A549 (cell line): ENCODE measurements at regions not wholly inside any gene's neighbourhood (a gene's known extent, or its start where the extent isn't known, plus 50 kb on each side); places are given as distances from the start of the nearest gene placed in this dataset.
"Not testable (repeated sequence)": the region's sequence is repeated elsewhere in the genome, so short reads cannot be mapped to it uniquely, and the experiment has no call there.

Experiments
- ATAC-seq, 2 experiments: fragments of 200-7000 bp in 1 of 2; fragments of >200 bp in 1 of 2; cut with Nextera tagmentation in 1 of 2; cut with Tn5 transposase in 1 of 2; 3 replicates each; pipeline versions ENCODE4 v1.8.0 to v1.9.1; 2018 to 2020; ENCODE audit warnings: mild to moderate bottlenecking in 1 of 2, moderate library complexity in 1 of 2
- CTCF ChIA-PET: fragments of 300-600 bp; sonication (Branson Sonifier 250); formaldehyde crosslinking; extraction: SDS; loops from one replicate; lab custom pipeline; 2021; ENCODE audit warnings: antibody characterized with exemption, inconsistent platforms; lab: Yijun Ruan, JAX
- POLR2A ChIA-PET: fragments of 350-600 bp; formaldehyde crosslinking; extraction: SDS; loops from one replicate; lab custom pipeline; 2021; ENCODE audit warnings: antibody characterized with exemption, inconsistent platforms; lab: Yijun Ruan, JAX
- DNase-seq, 2 experiments: peaks; one replicate each; pipeline versions ENCODE4 v3.0.0 to v3.0.0-alpha.2; 2011 to 2016; ENCODE audit warnings: low read depth in 1 of 2, low spot score in 1 of 2
- FAIRE-seq: peaks from 2 replicates; lab custom pipeline; 2011; peaks lifted over from hg19 to GRCh38; lab: Jason Lieb, UNC
- H3K27ac ChIP-seq, 2 experiments: fragments of >200 bp; sonication (Bioruptor Twin); formaldehyde crosslinking; 3 replicates each; pipeline ENCODE4 v1.5.1; 2016 to 2017
- H3K4me1 ChIP-seq: fragments of >200 bp; sonication (Bioruptor Twin); formaldehyde crosslinking; 3 replicates; pipeline ENCODE4 v1.6.1; 2016
- H3K4me2 ChIP-seq: fragments of >200 bp; sonication (Bioruptor Twin); formaldehyde crosslinking; 3 replicates; pipeline ENCODE4 v1.6.1; 2016
- H3K4me3 ChIP-seq: fragments of >200 bp; sonication (Bioruptor Twin); formaldehyde crosslinking; 3 replicates; pipeline ENCODE4 v1.5.1; 2016
- H3K9me3 ChIP-seq: fragments of >200 bp; sonication (Bioruptor Twin); formaldehyde crosslinking; 3 replicates; pipeline ENCODE4 v1.6.1; 2016
- CBX8 ChIP-seq: fragments of 200-600 bp; sonication (generic); IDR thresholded peaks from 2 replicates; pipeline ENCODE4 v1.6.1; 2016
- CHD2 ChIP-seq: fragments of 150-350 bp; IDR thresholded peaks from 2 replicates; pipeline ENCODE4 v1.6.1; 2014; ENCODE audit warnings: low read length; ENCODE audit not compliant: partially characterized antibody
- EHMT2 ChIP-seq: fragments of 200-600 bp; sonication (generic); IDR thresholded peaks from 2 replicates; pipeline ENCODE4 v1.6.1; 2016; ENCODE audit warnings: antibody characterized with exemption, low read depth, mild to moderate bottlenecking, moderate library complexity
- FOSL2 ChIP-seq, 2 experiments: fragments of 450-650 bp in 1 of 2; fragments of >200 bp in 1 of 2; sonication (Bioruptor Twin) in 1 of 2; formaldehyde crosslinking; IDR thresholded peaks; 2 replicates each; pipeline versions ENCODE4 v1.5.0 to v1.6.1; 2016 to 2020; ENCODE audit warnings: mild to moderate bottlenecking in 1 of 2, moderate library complexity in 1 of 2
- HDAC2 ChIP-seq: fragments of 200-600 bp; sonication (generic); IDR thresholded peaks from 2 replicates; pipeline ENCODE4 v1.6.1; 2016
- HOXA7 ChIP-seq: fragments of 250-450 bp; sonication (Bioruptor Pico); IDR thresholded peaks from 2 replicates; pipeline ENCODE4 v1.5.0; 2020; ENCODE audit warnings: mild to moderate bottlenecking, moderate library complexity
- HOXB13 ChIP-seq: fragments of 250-450 bp; sonication (Bioruptor Pico); IDR thresholded peaks from 2 replicates; pipeline ENCODE4 v1.5.0; 2020; ENCODE audit warnings: low read depth, mild to moderate bottlenecking, moderate library complexity
- KDM5A ChIP-seq: fragments of 200-600 bp; sonication (generic); IDR thresholded peaks from 2 replicates; pipeline ENCODE4 v1.6.1; 2016; ENCODE audit warnings: antibody characterized with exemption, mild to moderate bottlenecking
- MAZ ChIP-seq: fragments of 150-350 bp; IDR thresholded peaks from 2 replicates; pipeline ENCODE4 v1.6.1; 2014; ENCODE audit warnings: antibody characterized with exemption, low read depth, low read length, borderline replicate concordance
- NFE2L2 ChIP-seq: fragments of 150-350 bp; conservative IDR thresholded peaks from 2 replicates; pipeline ENCODE4 v1.6.1; 2014; ENCODE audit warnings: low read length
- PBX3 ChIP-seq: IDR thresholded peaks from 2 replicates; pipeline ENCODE4 v1.6.1; 2012
- PHF8 ChIP-seq: fragments of 200-600 bp; sonication (generic); IDR thresholded peaks from 2 replicates; pipeline ENCODE4 v1.6.1; 2016; ENCODE audit warnings: low read depth, mild to moderate bottlenecking, antibody characterized with exemption, moderate library complexity, borderline replicate concordance
- POLR2A ChIP-seq: IDR thresholded peaks from 2 replicates; pipeline ENCODE4 v1.6.1; 2012; ENCODE audit warnings: mild to moderate bottlenecking, low read length
- POLR2AphosphoS2 ChIP-seq: conservative IDR thresholded peaks from 2 replicates; pipeline ENCODE4 v1.6.1; 2012; ENCODE audit warnings: low read length, improper control_type of control experiment, inconsistent platforms
- RAD21 ChIP-seq, 2 experiments: fragments of >200 bp in 1 of 2; sonication (Bioruptor Twin) in 1 of 2; formaldehyde crosslinking in 1 of 2; IDR thresholded peaks in 1 of 2; conservative IDR thresholded peaks in 1 of 2; 2 replicates in 1 of 2; 3 replicates in 1 of 2; pipeline ENCODE4 v1.6.1; 2012 to 2018; ENCODE audit warnings: inconsistent platforms in 1 of 2
- RARB ChIP-seq: fragments of 250-450 bp; sonication (Bioruptor Pico); IDR thresholded peaks from 2 replicates; pipeline ENCODE4 v1.8.0; 2021; ENCODE audit warnings: mild to moderate bottlenecking, moderate library complexity
- REST ChIP-seq: fragments of 200-600 bp; sonication (generic); IDR thresholded peaks from 2 replicates; pipeline ENCODE4 v1.6.1; 2016; ENCODE audit warnings: antibody characterized with exemption, mild to moderate bottlenecking, moderate library complexity
- RNF2 ChIP-seq: fragments of 200-600 bp; sonication (generic); IDR thresholded peaks from 2 replicates; pipeline ENCODE4 v1.6.1; 2016; ENCODE audit warnings: low read depth, mild to moderate bottlenecking, antibody characterized with exemption, moderate library complexity, borderline replicate concordance
- TFCP2L1 ChIP-seq: fragments of 250-450 bp; sonication (Bioruptor Pico); IDR thresholded peaks from 2 replicates; pipeline ENCODE4 v1.5.0; 2021; ENCODE audit warnings: mild to moderate bottlenecking
- TP53 ChIP-seq: fragments of 250-450 bp; sonication (Bioruptor Pico); IDR thresholded peaks from 2 replicates; pipeline ENCODE4 v1.5.0; 2021; ENCODE audit warnings: mild to moderate bottlenecking, moderate library complexity
- ZNF302 ChIP-seq: fragments of 250-450 bp; sonication (Bioruptor Pico); IDR thresholded peaks from 2 replicates; pipeline ENCODE4 v1.9.0; 2021; ENCODE audit warnings: inconsistent platforms, mild to moderate bottlenecking, moderate library complexity
- WGBS: methylation state at CpG from one replicate; pipeline ENCODE4 v1.1.6; 2017; ENCODE audit errors: missing lambda C conversion rate; 5-methylcytosine and 5-hydroxymethylcytosine counted together
- TF ChIP-seq, protein P1 (sequence below): IDR thresholded peaks from 2 replicates; pipeline ENCODE4 v1.6.1; 2012

- TF ChIP-seq FOSL2 (IDR thresholded peaks at IDR 0.05): no peak
- TF ChIP-seq FOSL2 (CRISPR knock-in tag; IDR thresholded peaks at IDR 0.05): 0 out of 2 replicates have a peak, but pooled peaks have one; percentile 7
- TF ChIP-seq PBX3: no peak
- TF ChIP-seq, all 56 proteins: peak for 1
- FAIRE-seq (no peak), ATAC-seq (no peak), DNase-seq (no peak)
- Histone ChIP-seq H3K4me2 (no peak overlapping the region), H3K27ac (no peak overlapping the region), H3K4me3 (no peak overlapping the region), H3K9me3 (no peaks in the 10 kb centered on the region), H3K4me1 (no peaks in the 10 kb centered on the region)
- WGBS: 65% methylated on average over 2 of the region's 2 CpGs
- ChIA-PET CTCF (no interaction called here), POLR2A (no interaction called here)
Observed at GRCh38 chr4:125198916-125199315, 115.8 kb upstream of the FAT4 start.

- CTCF ChIA-PET: interaction anchor here (1.5 kb wide), 1 partner anchor 1420 kb away, joined by 3 read pairs; no protein-coding TSS in a partner anchor
- WGBS: no CpG with 5 or more reads among the region's 30 CpGs
- POLR2A ChIA-PET, H3K4me3 ChIP-seq, H3K4me1 ChIP-seq, DNase-seq, H3K9me3 ChIP-seq, H3K4me2 ChIP-seq, ATAC-seq, FAIRE-seq, H3K27ac ChIP-seq: not testable (repeated sequence)
Observed at GRCh38 chr4:125191874-125192459, 122.8 kb upstream of the FAT4 start.

DNA sequence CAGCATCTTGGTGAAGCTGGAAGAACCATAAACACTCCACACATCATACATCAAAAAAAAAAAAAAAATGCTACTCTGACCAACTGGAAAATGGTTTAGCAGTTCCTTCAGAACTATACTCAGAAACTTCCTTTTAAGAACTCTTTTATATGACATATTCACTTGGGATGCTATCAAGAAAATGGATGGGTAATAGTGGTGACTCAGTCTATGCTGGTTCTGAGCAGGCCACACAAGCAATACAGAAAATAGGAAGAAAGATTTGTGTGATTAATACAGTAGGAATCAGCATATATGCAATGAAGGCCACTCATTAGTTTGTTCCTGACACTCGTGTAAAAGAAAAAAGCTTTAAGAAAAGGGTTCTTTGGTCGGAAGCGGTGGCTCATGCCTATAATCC, 123.5 kb upstream of the FAT4 start:
- Histone ChIP-seq H3K27ac (no peak overlapping the region), H3K4me1 (no peaks in the 10 kb centered on the region), H3K4me2 (no peak overlapping the region), H3K9me3 (no peaks in the 10 kb centered on the region)
- ATAC-seq (no peak), DNase-seq (no peak), FAIRE-seq (no peak)
- WGBS: 83% methylated on average over 3 of the region's 3 CpGs
- ChIA-PET CTCF (interaction anchor here (1.5 kb wide), 1 partner anchor 1419 kb away, joined by 3 read pairs; no protein-coding TSS in a partner anchor), POLR2A (no interaction called here)
- no peak for TF ChIP-seq POLR2A
- TF ChIP-seq POLR2AphosphoS2: no peak
- TF ChIP-seq RAD21 (conservative IDR thresholded peaks at IDR 0.05 in 1 of 2, IDR thresholded peaks at IDR 0.05 in 1 of 2): no peak
- TF ChIP-seq NFE2L2: no peak
- TF ChIP-seq RARB (CRISPR knock-in tag): no peak
- TF ChIP-seq, all 56 proteins: peak for 0
- H3K4me3 ChIP-seq: no peak overlapping the region

DNA sequence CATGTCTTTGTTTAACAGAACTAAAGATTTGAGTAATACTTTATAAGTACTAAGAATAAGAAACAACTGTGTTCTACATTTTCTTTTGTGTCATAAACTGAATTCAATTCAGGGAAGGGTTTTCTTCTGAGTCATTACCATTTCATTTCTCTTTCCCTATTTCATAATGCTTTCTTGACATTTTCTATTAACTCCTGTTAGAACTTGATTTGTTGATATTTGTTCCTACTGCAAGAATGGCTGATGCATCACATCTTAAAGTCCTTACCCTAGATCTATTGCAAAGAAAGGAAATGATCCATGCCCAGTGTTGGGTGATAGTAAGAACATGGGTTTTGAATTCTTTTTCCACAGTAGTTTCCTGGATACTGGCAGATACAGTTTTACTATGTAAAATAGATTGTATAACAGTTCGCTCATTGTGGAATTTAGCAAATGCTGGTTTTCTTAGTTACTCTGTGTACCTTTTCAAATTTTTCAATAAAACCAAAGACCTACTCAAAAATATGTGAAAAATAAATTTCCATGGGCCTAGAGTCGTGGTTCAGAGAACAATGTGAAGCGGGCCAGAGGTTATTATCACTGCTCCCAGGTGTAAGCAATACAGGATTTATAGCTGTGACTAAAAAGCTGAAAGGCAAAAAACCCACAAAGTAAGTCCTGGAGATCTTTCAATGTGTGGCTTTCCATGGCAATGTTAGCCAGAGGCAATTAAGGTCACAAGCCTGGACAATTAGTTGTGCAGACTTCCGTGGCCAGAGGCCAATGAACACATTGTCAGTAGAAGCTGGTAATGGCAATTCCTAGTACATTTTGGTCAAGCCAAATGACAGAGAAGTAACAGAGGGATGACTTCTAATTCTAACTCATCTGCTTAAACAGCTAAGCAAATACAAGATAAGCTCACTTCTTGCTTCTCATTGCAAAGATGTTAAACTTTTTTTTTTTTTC, 127.3 kb upstream of the FAT4 start:
- no peaks in the 10 kb centered on the region for H3K9me3 ChIP-seq
- no peak overlapping the region for H3K27ac ChIP-seq
- no peak for FAIRE-seq
- TF ChIP-seq NFE2L2: no peak
- TF ChIP-seq CHD2: no peak
- TF ChIP-seq CBX8: no peak
- no peak for TF ChIP-seq MAZ
- no peak for TF ChIP-seq HOXB13 (CRISPR knock-in tag)
- TF ChIP-seq HOXA7 (CRISPR knock-in tag): no peak
- no peak for TF ChIP-seq TP53 (CRISPR knock-in tag)
- TF ChIP-seq EHMT2: no peak
- TF ChIP-seq RNF2: no peak
- TF ChIP-seq, protein P1, sequence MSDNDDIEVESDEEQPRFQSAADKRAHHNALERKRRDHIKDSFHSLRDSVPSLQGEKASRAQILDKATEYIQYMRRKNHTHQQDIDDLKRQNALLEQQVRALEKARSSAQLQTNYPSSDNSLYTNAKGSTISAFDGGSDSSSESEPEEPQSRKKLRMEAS: no peak
- no peak for TF ChIP-seq REST
- no peak for TF ChIP-seq PHF8
- TF ChIP-seq HDAC2: no peak
- no peak for TF ChIP-seq TFCP2L1
- no peak for TF ChIP-seq KDM5A
- no peak for TF ChIP-seq RARB (CRISPR knock-in tag)
- no peak for TF ChIP-seq ZNF302 (CRISPR knock-in tag)
- DNase-seq: peak in 1 of 2 experiments; percentile 1
- ChIA-PET CTCF (no interaction called here), POLR2A (no interaction called here)
- 51% methylated on average over 4 of the region's 4 CpGs for WGBS
- H3K4me1 ChIP-seq: no peaks in the 10 kb centered on the region
- no peak overlapping the region for H3K4me3 ChIP-seq
- no peak for ATAC-seq
- no peak overlapping the region for H3K4me2 ChIP-seq
